Inflammatory macrophage treated with lipopolysaccharide for 1 hour (primary cell): ENCODE measurements at regions not wholly inside any gene's neighbourhood (a gene's known extent, or its start where the extent isn't known, plus 50 kb on each side); places are given as distances from the start of the nearest gene placed in this dataset.

Experiments
- DNase-seq, 2 donors: peaks; one replicate each; pipeline ENCODE4 v3.0.0-alpha.2; 2020 to 2022

DNA sequence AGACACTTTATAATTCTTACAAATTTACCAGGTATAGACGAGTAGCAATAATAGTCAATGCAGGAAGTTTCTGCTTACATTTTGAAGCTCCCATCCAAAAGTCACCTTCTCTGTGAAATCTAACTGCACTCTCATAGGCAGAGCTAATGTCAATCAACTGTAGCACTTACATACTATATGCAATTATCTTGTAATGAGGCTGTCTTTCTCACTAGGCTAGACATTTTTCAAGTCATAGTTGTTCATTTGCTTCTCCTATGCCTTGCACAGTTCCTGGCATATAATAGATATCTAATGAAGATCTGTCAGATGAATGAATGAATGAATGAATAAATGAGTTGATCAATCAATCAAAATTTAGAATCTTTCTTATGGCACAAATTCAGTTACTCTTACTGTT is 273.0 kb upstream of the DAB1 start:
- no peak for DNase-seq

DNA sequence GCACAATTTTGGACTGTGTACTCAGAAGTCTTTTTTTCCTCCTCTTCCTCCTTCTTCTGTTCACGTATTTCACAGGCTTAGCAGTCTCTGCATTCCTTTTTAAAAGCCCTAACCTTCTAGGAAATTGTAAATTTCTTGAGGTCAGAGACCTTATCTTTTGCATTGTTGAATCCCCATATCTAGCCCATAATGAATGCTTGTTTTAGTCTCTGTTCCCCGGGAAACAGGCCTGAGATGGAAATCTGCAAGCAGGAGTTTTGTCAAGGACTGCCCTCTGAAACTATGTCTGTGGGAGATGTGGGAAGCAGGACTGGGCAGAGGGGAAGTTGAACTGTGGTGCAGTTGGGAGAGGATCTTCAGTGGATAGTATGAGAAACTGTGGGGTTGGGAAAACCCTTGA is 272.2 kb upstream of the DAB1 start:
- no peak for DNase-seq

DNA sequence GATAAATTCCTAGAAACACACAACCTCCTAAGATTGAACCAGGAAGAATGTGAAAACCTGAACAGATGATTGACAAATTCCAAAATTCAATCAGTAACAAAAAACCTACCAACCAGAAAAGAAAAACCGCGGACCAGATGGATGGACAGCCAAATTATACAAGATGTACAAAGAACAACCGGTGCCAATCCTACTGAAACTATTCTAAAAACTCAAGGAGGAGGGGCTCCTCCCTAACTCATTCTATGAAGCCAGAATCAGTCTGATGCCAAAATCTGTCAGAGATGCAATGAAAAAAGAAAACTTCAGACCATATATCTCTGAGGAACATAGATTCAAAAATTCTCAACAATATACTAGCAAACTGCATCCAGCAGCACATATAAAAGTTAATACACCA is 262.4 kb upstream of the DAB1 start:
- DNase-seq, result no peak

DNA sequence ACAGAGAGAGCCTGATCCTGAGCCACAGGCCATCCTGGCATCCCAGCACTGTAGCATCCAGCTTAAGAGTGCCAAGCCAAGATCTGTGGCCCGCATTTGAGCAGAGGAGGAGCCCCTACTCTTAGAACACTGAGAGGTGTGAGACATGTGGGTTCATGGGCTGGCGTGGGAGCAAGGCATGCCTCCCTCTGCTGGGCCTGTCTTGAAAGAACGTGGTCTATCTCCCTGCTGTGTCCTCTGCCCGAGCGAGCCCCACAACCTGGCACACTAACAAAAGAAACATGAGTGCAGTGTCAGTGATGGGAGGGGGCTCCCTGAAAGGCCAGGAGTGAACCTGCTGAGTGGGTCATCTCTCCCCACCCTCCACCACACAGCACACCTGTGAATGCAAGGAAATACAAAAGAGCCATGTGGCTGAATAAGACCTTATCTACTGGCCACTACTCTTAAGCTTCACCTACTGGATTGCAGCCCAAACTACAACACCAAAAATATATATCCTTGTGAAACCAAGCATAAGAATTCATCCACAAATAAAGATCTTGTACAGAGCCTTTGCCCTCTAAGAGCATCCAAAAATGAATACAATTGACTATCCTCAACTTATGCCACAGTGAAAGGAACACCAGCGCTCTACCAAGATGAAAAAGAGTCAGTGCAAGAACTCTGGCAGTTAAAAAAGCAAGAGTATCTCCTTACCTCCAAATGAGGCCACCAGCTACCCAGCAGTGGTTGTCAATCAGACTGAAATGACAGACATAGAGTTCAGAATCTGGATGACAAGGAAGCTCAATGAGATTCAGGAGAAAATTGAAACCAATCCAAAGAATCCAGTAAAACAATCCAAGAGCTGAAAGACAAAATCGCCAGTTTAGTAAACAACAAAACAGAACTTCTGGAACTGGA is 259.4 kb upstream of the DAB1 start:
- DNase-seq, result no peak

- DNase-seq, result no peak
Measured at GRCh38 chr1:57678138-57678537, 254.3 kb upstream of the DAB1 start.

DNA sequence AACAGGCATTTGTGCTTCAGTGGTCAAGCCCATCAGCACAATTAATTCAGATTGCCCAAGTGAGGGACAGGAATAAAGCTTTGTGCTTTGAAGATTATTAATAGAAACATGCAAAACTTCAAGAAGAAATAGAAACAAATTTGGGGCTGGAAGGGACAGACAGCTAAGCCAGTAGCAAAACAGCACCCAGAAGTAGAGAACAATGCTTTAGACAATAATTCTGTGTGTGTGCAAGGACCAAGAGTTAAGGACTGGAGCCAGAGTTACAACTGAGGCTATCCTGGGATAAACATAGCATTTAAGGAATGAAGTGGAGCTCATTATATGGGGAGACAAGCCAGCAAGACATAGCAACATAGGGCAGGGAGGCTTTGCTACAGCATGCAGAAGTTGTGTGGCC is 251.9 kb upstream of the DAB1 start:
- DNase-seq, result no peak

GRCh38 chr1:57674801-57675200 is 250.9 kb upstream of the DAB1 start:
- DNase-seq, result no peak

DNA sequence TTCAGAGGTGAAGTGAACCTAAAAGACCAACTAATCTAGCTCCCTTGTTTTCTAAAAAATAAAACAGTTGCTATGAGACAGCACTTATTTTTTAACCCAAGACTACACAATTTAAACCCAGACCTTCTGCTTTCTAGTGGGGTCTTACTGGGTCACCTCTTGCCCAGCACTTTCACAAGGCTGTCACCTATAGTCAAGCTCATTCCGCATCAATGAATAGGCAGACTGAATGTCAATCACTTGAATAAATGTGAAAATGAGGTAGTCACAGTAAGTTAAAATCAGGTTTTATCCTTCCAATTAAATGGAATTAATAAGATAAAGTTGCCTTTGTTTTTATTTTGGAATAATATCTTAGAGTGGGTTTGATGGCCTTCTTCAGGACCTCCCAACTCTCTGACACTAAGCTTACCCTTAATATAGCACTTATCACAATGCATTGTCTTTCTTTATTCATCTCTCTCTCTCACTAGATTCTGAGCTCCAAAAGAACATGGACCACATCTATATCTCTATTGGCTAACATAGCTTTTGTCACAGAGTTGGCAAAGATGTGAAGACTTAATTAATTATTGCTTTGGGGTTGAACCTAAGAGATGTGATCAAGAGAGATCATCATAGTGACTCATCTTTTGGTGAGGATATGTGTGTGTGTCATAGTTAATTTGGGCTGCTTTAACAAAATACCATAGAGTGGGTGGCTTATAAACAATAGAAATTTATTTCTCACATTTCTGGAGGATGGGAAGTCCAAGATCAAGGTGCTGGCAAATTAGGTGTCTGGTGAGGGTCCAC is 248.7 kb upstream of the DAB1 start:
- DNase-seq, result no peak

- no peak for DNase-seq
Measured at GRCh38 chr1:57671750-57672149, 247.9 kb upstream of the DAB1 start.

DNA sequence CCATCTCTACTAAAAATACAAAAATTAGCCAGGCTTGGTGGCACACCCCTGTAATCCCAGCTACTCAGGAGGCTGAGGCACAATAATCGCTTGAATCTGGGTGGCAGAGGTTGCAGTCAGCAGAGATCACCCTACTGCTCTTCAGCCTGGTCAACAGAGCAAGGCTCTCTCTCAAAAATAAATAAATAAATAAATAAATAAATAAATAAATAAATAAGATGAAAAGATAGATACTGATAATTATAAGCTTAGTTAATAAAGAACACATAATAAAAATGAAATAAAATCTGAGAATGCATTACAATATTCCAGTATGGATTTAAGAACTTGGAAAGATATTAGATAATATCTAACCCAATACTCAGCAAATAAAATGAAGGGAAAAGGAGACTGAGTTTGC is 235.9 kb upstream of the DAB1 start:
- DNase-seq, result no peak

DNA sequence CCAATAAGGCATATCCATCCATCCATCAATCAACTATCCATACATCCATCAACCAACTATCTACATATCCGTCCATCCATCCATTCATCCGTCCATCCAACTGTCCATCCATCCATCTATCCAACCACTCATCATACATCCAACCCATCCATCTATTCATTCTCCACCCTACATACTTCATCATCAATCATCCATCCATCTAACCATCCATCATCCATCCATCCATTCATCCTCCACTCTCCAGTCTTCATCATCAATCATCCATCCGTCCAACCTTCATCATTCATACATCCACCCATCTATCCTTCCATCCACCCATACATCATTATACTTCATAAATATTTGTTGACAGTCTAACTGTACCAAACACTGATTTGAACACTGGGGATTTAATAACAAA is 231.3 kb upstream of the DAB1 start:
- DNase-seq, result no peak

- DNase-seq, result no peak
Measured at GRCh38 chr1:57644667-57645066, 220.8 kb upstream of the DAB1 start.

- DNase-seq, result no peak
Measured at GRCh38 chr1:57638239-57638638, 214.4 kb upstream of the DAB1 start.

DNA sequence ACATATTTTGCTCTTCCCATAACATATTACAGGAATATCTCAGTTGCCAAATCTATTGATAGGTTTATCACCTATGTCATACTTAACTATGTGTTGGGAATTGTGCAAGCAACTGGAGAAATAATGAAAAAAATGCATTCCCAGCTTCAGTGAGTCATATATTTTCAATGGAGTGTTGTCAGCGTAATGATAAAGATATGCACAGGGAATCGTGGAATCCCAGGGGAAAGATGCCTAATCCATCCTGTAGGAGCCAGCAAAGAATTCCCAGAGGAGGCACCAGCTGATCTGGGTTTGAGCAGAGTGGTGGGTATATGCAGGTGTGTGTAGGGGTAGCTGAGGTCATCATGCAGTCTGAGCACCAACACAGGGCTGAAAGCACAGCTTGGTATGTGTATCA is 213.3 kb upstream of the DAB1 start:
- no peak for DNase-seq

DNA sequence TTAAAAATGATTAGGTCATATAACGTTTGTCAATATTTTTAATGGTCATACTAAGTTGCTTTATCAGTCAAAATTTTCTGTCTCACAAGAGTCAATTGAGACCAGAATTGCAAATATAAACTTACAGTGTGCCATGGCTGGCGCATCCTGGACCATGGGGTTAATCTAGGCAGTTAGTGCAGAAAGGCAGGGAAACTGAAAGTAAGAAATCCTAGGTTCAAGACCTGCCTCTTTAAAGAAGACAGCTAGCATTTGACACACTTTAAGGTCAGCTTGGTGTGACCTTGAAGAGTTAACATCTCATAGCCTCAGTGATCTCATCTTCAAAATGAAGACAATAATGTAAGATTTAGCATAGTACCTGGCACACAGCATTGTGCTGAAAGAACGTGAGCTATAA is 210.0 kb upstream of the DAB1 start:
- DNase-seq, result no peak

GRCh38 chr1:57633056-57633455 is 209.2 kb upstream of the DAB1 start:
- DNase-seq, result no peak

DNA sequence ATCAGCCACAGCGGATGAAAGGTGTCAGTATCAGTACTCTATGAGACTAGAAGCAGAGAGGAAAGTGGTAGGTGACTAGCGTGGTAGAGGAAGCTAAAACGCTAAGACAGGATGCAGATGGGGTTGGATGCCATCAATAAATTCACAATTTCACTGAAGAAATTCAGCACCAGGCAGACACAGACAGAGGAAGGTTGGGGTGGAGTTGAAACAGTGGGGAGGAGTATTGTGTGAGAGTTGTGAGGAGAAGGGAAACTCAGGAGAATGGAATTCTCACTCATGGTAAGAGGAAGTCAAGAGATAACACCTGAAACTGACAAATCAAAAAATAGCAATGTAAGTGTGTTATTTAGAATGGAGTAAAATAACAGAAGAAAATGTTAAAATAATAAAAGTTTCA is 208.5 kb upstream of the DAB1 start:
- no peak for DNase-seq

DNA sequence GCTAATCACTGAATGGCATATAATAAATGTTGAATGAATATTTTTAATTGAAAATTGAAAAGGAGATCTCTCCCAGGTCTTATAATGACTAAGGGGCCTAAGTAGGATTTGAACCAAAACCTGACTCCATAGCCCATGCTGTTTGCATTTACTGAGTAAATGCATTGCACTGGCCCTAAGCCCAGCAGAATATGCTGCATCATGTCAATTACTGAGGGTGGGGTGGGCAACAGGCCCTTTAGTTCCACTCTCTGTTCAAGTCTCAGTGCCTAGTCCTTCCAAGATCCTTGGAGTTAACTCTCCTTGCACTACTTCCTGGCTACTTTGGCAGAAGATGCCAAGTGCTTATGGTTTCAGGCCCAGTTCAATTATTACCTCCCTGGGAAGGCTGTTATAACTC is 203.8 kb upstream of the DAB1 start:
- DNase-seq, result no peak

GRCh38 chr1:57623791-57624538 is 200.1 kb upstream of the DAB1 start:
- DNase-seq, result no peak

DNA sequence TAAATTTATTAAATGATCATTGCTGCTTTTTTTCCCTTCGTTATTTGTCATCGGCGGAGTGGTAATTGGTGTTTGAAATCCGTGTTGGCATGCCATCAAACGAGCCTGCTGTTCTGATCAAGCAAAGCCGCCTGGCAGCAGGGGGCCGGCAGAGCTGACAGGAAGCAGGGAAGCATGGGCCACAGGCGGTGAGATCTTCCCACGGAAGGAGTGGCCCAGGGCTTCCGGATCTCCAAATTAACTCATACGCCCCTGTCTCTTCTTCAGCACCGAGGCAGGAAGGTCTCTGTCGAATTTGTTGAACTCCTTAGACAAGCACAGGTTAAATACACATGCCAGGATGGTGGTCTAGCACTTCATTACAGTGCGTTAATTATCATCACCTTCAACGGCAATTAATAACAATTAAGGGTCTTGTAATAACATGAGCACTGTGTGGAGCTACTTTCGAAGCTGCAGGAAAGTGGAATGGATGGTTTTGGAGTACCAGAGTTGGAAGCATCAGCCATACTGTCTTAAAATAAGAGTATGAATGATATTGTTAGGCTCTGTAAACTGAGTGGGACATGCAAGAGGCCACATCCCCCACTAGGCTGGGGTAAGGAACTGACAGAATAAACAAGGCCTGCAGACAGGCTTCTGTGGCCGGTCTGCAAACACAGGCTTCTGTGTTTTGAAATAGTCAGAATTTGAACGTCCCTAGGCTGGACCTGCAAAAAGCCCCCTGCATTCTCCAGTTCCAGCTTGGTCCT is 199.4 kb upstream of the DAB1 start:
- no peak for DNase-seq

DNA sequence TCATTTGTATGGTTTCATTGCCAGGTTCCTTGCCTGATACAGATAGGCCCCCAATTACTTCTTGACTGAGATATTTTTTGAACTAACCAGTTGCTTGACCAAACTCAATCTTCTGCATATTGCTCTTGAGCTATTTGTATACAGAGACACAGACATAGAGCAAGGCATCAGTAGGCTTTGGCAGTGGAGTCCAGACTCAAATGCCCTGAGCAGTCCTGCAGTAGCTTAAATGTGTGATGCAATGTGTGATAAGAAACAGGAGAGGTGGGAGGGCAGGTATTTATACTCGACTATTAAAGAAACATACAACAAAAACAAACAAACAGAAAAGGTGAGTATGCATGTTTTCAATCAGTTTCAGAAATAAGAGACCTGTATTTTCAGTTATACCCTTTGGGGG is 197.9 kb upstream of the DAB1 start:
- DNase-seq, result no peak

DNA sequence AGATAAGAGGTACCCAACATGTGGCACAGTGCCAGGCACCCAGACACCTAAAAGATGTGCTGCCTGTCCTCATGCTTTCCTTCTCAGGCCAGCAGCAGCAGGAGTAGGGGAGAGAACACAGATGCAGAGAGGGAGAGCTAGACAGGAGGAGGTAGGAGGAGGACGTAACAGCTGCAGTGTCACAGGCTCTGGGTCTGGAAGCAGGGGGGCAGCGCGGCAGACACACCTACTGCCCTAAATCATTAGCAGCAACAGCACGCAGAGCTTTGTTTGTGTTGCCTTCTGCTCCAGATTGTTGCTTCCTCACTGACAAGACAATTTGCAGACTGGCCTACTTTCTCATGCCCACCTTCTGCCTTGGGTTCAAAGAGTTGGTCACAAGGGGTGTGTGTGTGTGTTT is 196.7 kb upstream of the DAB1 start:
- no peak for DNase-seq

DNA sequence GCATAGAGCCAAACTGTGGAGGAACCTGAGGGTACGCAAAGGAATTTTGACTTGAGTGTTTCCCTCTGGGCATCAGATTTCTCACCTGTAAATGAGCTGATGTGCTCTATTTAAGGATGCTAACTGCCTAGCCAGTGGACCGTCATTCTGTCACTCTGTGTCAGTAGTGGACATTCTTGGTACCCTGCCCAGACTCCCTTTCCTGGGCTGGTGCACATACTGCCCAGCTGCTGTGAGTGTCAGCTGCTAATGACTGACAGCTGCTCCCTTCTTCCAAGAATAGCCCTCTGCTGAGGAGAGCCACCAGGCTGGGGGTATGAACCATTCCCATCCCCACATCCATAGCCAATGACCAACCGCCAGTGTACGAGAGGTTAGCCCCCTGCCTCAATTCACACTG is 193.1 kb upstream of the DAB1 start:
- no peak for DNase-seq
